Activated CD8-positive, alpha-beta memory T cell treated with anti-CD3 and anti-CD28 coated beads for 36 hours (primary cell): ENCODE measurements at regions not wholly inside any gene's neighbourhood (a gene's known extent, or its start where the extent isn't known, plus 50 kb on each side); places are given as distances from the start of the nearest gene placed in this dataset.

Experiments
- CTCF ChIA-PET: fragments of 350-600 bp; sonication (Branson Sonifier 250); formaldehyde crosslinking; loops from one replicate; lab custom pipeline; 2021; ENCODE audit warnings: antibody characterized with exemption; lab: Charles Lee
- POLR2A ChIA-PET: fragments of 350-600 bp; sonication (Branson Sonifier 250); formaldehyde crosslinking; loops from one replicate; lab custom pipeline; 2021; ENCODE audit warnings: antibody characterized with exemption; lab: Charles Lee

- POLR2A ChIA-PET = no interaction called here
- CTCF ChIA-PET = no interaction called here
Observed at GRCh38 chr20:9981829-9982228, 53.0 kb upstream of the ANKEF1 start.

- ChIA-PET POLR2A (interaction anchor here (1.6 kb wide), 1 partner anchor 455 kb away, joined by 3 read pairs; the partner anchor contains the start of gene MKKS), CTCF (interaction anchor here (0.6 to 3.2 kb wide), 5 partner anchors 21 to 448 kb away, joined by 3 to 22 read pairs (median 3); no protein-coding TSS in a partner anchor)
Observed at GRCh38 chr20:9978397-9979004, 56.3 kb upstream of the ANKEF1 start.

GRCh38 chr20:9977629-9978028, 57.2 kb upstream of the ANKEF1 start:
- ChIA-PET POLR2A (interaction anchor here (1.6 kb wide), 1 partner anchor 456 kb away, joined by 3 read pairs; the partner anchor contains the start of gene MKKS), CTCF (interaction anchor here (0.7 to 3.2 kb wide), 5 partner anchors 21 to 449 kb away, joined by 3 to 22 read pairs (median 4); no protein-coding TSS in a partner anchor)

GRCh38 chr20:9974324-9974723, 60.5 kb upstream of the ANKEF1 start:
- ChIA-PET POLR2A (no interaction called here), CTCF (interaction anchor here (0.7 kb wide), 1 partner anchor 452 kb away, joined by 3 read pairs; no protein-coding TSS in a partner anchor)

GRCh38 chr20:9971746-9972145, 63.0 kb upstream of the ANKEF1 start:
- ChIA-PET POLR2A (no interaction called here), CTCF (no interaction called here)

GRCh38 chr20:9969626-9970025, 65.2 kb upstream of the ANKEF1 start:
- CTCF ChIA-PET = no interaction called here
- POLR2A ChIA-PET = no interaction called here

- CTCF ChIA-PET = no interaction called here
- POLR2A ChIA-PET = no interaction called here
Observed at GRCh38 chr20:9968015-9968414, 66.8 kb upstream of the ANKEF1 start.

- ChIA-PET CTCF (no interaction called here), POLR2A (no interaction called here)
Observed at GRCh38 chr20:9966966-9967365, 67.8 kb upstream of the ANKEF1 start.

GRCh38 chr20:9963029-9963428, 71.8 kb upstream of the ANKEF1 start:
- ChIA-PET CTCF (no interaction called here), POLR2A (no interaction called here)

GRCh38 chr20:9958693-9959092, 76.1 kb upstream of the ANKEF1 start:
- CTCF ChIA-PET = no interaction called here
- POLR2A ChIA-PET = no interaction called here

- ChIA-PET POLR2A (no interaction called here), CTCF (interaction anchor here (1.1 kb wide), 1 partner anchor 23 kb away, joined by 3 read pairs; no protein-coding TSS in a partner anchor)
Observed at GRCh38 chr20:9955646-9956045, 79.1 kb upstream of the ANKEF1 start.

- POLR2A ChIA-PET = no interaction called here
- CTCF ChIA-PET = no interaction called here
Observed at GRCh38 chr20:9949563-9949962, 85.2 kb upstream of the ANKEF1 start.

GRCh38 chr20:9945408-9945807, 89.4 kb upstream of the ANKEF1 start:
- CTCF ChIA-PET = no interaction called here
- POLR2A ChIA-PET = no interaction called here

- CTCF ChIA-PET = no interaction called here
- POLR2A ChIA-PET = no interaction called here
Observed at GRCh38 chr20:9942736-9943135, 92.1 kb upstream of the ANKEF1 start.

GRCh38 chr20:9940329-9940728, 94.5 kb upstream of the ANKEF1 start:
- POLR2A ChIA-PET = no interaction called here
- CTCF ChIA-PET = no interaction called here

GRCh38 chr20:9939231-9939630, 95.6 kb upstream of the ANKEF1 start:
- POLR2A ChIA-PET = no interaction called here

GRCh38 chr20:9935285-9935684, 96.4 kb upstream of the PAK5 start:
- CTCF ChIA-PET = no interaction called here
- POLR2A ChIA-PET = no interaction called here

More at GRCh38 chr20:9939231-9939630, 95.6 kb upstream of the ANKEF1 start:
- CTCF ChIA-PET = no interaction called here

GRCh38 chr20:9930142-9930541, 91.3 kb upstream of the PAK5 start:
- CTCF ChIA-PET = no interaction called here
- POLR2A ChIA-PET = no interaction called here

GRCh38 chr20:9928955-9929354, 90.1 kb upstream of the PAK5 start:
- POLR2A ChIA-PET = no interaction called here
- CTCF ChIA-PET = no interaction called here

- ChIA-PET POLR2A (no interaction called here), CTCF (no interaction called here)
Observed at GRCh38 chr20:9928281-9928737, 89.4 kb upstream of the PAK5 start.

- ChIA-PET CTCF (no interaction called here), POLR2A (no interaction called here)
Observed at GRCh38 chr20:9927224-9927623, 88.3 kb upstream of the PAK5 start.
